H1 (cell line): ENCODE measurements at regions not wholly inside any gene's neighbourhood (a gene's known extent, or its start where the extent isn't known, plus 50 kb on each side); places are given as distances from the start of the nearest gene placed in this dataset.

Experiments used
- CTCF ChIA-PET: fragments of 300-600 bp; sonication (Branson Sonifier 250); formaldehyde crosslinking; loops from one replicate; lab custom pipeline; 2021; ENCODE audit not compliant: partially characterized antibody; lab: Charles Lee
- POLR2A ChIA-PET: fragments of 300-600 bp; sonication (Branson Sonifier 250); formaldehyde crosslinking; loops from one replicate; lab custom pipeline; 2021; ENCODE audit warnings: inconsistent platforms; ENCODE audit not compliant: partially characterized antibody; lab: Charles Lee
- DNase-seq, 2 experiments: peaks; one replicate each; pipeline versions ENCODE4 v3.0.0 to v3.0.0-alpha.2; 2010 to 2022; ENCODE audit warnings: low spot score in 2 of 2, low read depth in 1 of 2, mixed read lengths in 1 of 2
- FAIRE-seq: peaks from 2 replicates; lab custom pipeline; 2011; peaks lifted over from hg19 to GRCh38; lab: Jason Lieb, UNC
- H2AFZ ChIP-seq: 2 replicates; pipeline ENCODE4 v1.8.1; 2012; ENCODE audit warnings: low read length, inconsistent platforms
- H2AK5ac ChIP-seq: 2 replicates; pipeline ENCODE4 v1.6.1; 2013; ENCODE audit warnings: low read depth, low read length
- H2BK120ac ChIP-seq: replicated peaks from 2 replicates; pipeline ENCODE3; 2013; ENCODE audit warnings: low read depth, low read length, inconsistent platforms
- H2BK12ac ChIP-seq: 2 replicates; pipeline ENCODE4 v1.6.1; 2013; ENCODE audit warnings: low read depth, low read length
- H2BK15ac ChIP-seq: 2 replicates; pipeline ENCODE4 v1.6.1; 2013; ENCODE audit warnings: low read length
- H2BK20ac ChIP-seq: 2 replicates; pipeline ENCODE4 v1.6.1; 2013; ENCODE audit warnings: low read length
- H2BK5ac ChIP-seq: 2 replicates; pipeline ENCODE4 v1.6.1; 2013; ENCODE audit warnings: low read depth, low read length
- H3K14ac ChIP-seq: 2 replicates; pipeline ENCODE4 v1.6.1; 2013; ENCODE audit warnings: inconsistent platforms; ENCODE audit not compliant: insufficient read length
- H3K18ac ChIP-seq: 2 replicates; pipeline ENCODE4 v1.6.1; 2013; ENCODE audit warnings: low read length; ENCODE audit errors: extremely low read depth
- H3K23ac ChIP-seq: 2 replicates; pipeline ENCODE4 v1.6.1; 2013; ENCODE audit warnings: inconsistent platforms; ENCODE audit not compliant: insufficient read length
- H3K23me2 ChIP-seq: 2 replicates; pipeline ENCODE4 v1.6.1; 2013; ENCODE audit warnings: low read depth, low read length
- H3K27ac ChIP-seq: 2 replicates; pipeline ENCODE4 v1.6.1; 2011; ENCODE audit warnings: low read depth, low read length, inconsistent platforms
- H3K27me3 ChIP-seq, 4 experiments: replicated peaks in 1 of 4; 1 replicate in 1 of 4; 2 replicates in 3 of 4; pipeline versions ENCODE4 v1.6.1 to v1.8.1; 2011 to 2013; ENCODE audit warnings: low read length in 3 of 4, mild to moderate bottlenecking in 3 of 4, inconsistent platforms in 2 of 4, mixed read lengths in 2 of 4, moderate library complexity in 1 of 4; ENCODE audit not compliant: control insufficient read depth in 3 of 4, insufficient read depth in 3 of 4; ENCODE audit errors: extremely low read depth in 1 of 4
- H3K36me3 ChIP-seq, 4 experiments: 2 replicates each; pipeline versions ENCODE4 v1.6.1 to v1.8.1; 2011 to 2013; ENCODE audit warnings: mild to moderate bottlenecking in 4 of 4, low read length in 3 of 4, moderate library complexity in 2 of 4, control low read depth in 1 of 4, inconsistent platforms in 1 of 4; ENCODE audit not compliant: insufficient read depth in 4 of 4, control insufficient read depth in 2 of 4
- H3K4ac ChIP-seq: replicated peaks from 2 replicates; pipeline ENCODE3; 2013; ENCODE audit warnings: low read length, low read depth, mixed read lengths, inconsistent platforms; ENCODE audit not compliant: insufficient read length
- H3K4me1 ChIP-seq, 4 experiments: replicated peaks in 1 of 4; 1 replicate in 1 of 4; 2 replicates in 3 of 4; pipeline versions ENCODE4 v1.6.1 to v1.8.1; 2011 to 2013; ENCODE audit warnings: low read length in 3 of 4, inconsistent platforms in 2 of 4, mixed read lengths in 1 of 4; ENCODE audit not compliant: insufficient read depth in 4 of 4, control insufficient read depth in 3 of 4
- H3K4me2 ChIP-seq, 2 experiments: 2 replicates each; pipeline versions ENCODE4 v1.6.1 to v1.8.1; 2011 to 2013; ENCODE audit warnings: low read depth in 2 of 2, low read length in 2 of 2, control low read depth in 1 of 2, inconsistent platforms in 1 of 2, mild to moderate bottlenecking in 1 of 2; ENCODE audit not compliant: insufficient read depth in 1 of 2
- H3K4me3 ChIP-seq, 4 experiments: fragments of 200-600, 300-600 bp in 1 of 4; sonication (generic), shearing (Covaris generic), sonication (Bioruptor Twin) in 1 of 4; 2 replicates each; pipeline versions ENCODE4 v1.5.1 to v1.8.1; 2011 to 2016; ENCODE audit warnings: low read length in 4 of 4, low read depth in 3 of 4, control low read depth in 2 of 4, inconsistent platforms in 2 of 4, mild to moderate bottlenecking in 2 of 4, mixed read lengths in 1 of 4, moderate library complexity in 1 of 4; ENCODE audit not compliant: insufficient read depth in 2 of 4; ENCODE audit errors: extremely low read depth in 1 of 4
- H3K56ac ChIP-seq: replicated peaks from 2 replicates; pipeline ENCODE3; 2013; ENCODE audit warnings: low read depth, mild to moderate bottlenecking, mixed read lengths, low read length, inconsistent platforms; ENCODE audit not compliant: insufficient read length
- H3K79me1 ChIP-seq: 2 replicates; pipeline ENCODE4 v1.6.1; 2013; ENCODE audit warnings: low read depth, low read length, control low read depth
- H3K79me2 ChIP-seq, 2 experiments: 2 replicates each; pipeline versions ENCODE4 v1.6.1 to v1.8.1; 2012 to 2013; ENCODE audit warnings: low read length in 2 of 2, mild to moderate bottlenecking in 2 of 2, inconsistent platforms in 1 of 2; ENCODE audit not compliant: insufficient read depth in 2 of 2, control insufficient read depth in 1 of 2
- H3K9ac ChIP-seq, 4 experiments: replicated peaks in 1 of 4; 1 replicate in 1 of 4; 2 replicates in 3 of 4; pipeline versions ENCODE4 v1.6.1 to v1.8.1; 2011 to 2013; ENCODE audit warnings: low read depth in 3 of 4, low read length in 3 of 4, control low read depth in 2 of 4, mild to moderate bottlenecking in 2 of 4, moderate library complexity in 2 of 4, inconsistent platforms in 1 of 4; ENCODE audit errors: extremely low read depth in 1 of 4
- H3K9me3 ChIP-seq, 2 experiments: 2 replicates each; pipeline versions ENCODE4 v1.6.1 to v1.8.1; 2012 to 2013; ENCODE audit warnings: mild to moderate bottlenecking in 2 of 2, moderate library complexity in 2 of 2, control low read depth in 1 of 2, inconsistent platforms in 1 of 2, low read depth in 1 of 2, low read length in 1 of 2, mixed read lengths in 1 of 2; ENCODE audit not compliant: insufficient read depth in 2 of 2
- H4K20me1 ChIP-seq, 2 experiments: replicated peaks in 1 of 2; 2 replicates each; pipeline versions ENCODE3 to v1.8.1; 2011 to 2013; ENCODE audit warnings: inconsistent platforms in 2 of 2, low read length in 2 of 2, mild to moderate bottlenecking in 1 of 2; ENCODE audit not compliant: insufficient read depth in 2 of 2, control insufficient read depth in 1 of 2
- H4K5ac ChIP-seq: 2 replicates; pipeline ENCODE4 v1.6.1; 2013; ENCODE audit warnings: low read length, low read depth, mixed read lengths, inconsistent platforms; ENCODE audit not compliant: insufficient read length
- H4K8ac ChIP-seq: 2 replicates; pipeline ENCODE4 v1.8.0; 2013; ENCODE audit warnings: mild to moderate bottlenecking, moderate library complexity, low read length, inconsistent platforms; ENCODE audit not compliant: insufficient read depth; ENCODE audit errors: extremely low read depth
- H4K91ac ChIP-seq: replicated peaks from 2 replicates; pipeline ENCODE3; 2013; ENCODE audit warnings: low read length, mixed read lengths, inconsistent platforms; ENCODE audit not compliant: insufficient read length
- SAP30 ChIP-seq: fragments of 300-600 bp; sonication (generic); IDR thresholded peaks from 2 replicates; pipeline ENCODE4 v1.7.1; 2012; ENCODE audit warnings: low read length, moderate library complexity, mild to moderate bottlenecking, inconsistent platforms; ENCODE audit not compliant: insufficient read depth, insufficient replicate concordance
- TEAD4 ChIP-seq: IDR thresholded peaks from 2 replicates; pipeline ENCODE4 v1.6.1; 2012; ENCODE audit warnings: low read depth, low read length, inconsistent platforms, mixed read lengths
- WGBS, 2 experiments: shearing (Covaris generic) in 1 of 2; methylation state at CpG; one replicate each; pipeline versions ENCODE4 v1.1.6 to v1.1.7; 2013 to 2015; ENCODE audit warnings: low lambda C conversion rate in 2 of 2, mixed read lengths in 2 of 2, inconsistent platforms in 1 of 2, low coverage in 1 of 2, missing lambda C conversion rate in 1 of 2; ENCODE audit not compliant: insufficient replicate concordance in 2 of 2, insufficient coverage in 1 of 2, insufficient read length in 1 of 2; ENCODE audit errors: extremely low coverage in 1 of 2, missing lambda C conversion rate in 1 of 2; 5-methylcytosine and 5-hydroxymethylcytosine counted together

DNA sequence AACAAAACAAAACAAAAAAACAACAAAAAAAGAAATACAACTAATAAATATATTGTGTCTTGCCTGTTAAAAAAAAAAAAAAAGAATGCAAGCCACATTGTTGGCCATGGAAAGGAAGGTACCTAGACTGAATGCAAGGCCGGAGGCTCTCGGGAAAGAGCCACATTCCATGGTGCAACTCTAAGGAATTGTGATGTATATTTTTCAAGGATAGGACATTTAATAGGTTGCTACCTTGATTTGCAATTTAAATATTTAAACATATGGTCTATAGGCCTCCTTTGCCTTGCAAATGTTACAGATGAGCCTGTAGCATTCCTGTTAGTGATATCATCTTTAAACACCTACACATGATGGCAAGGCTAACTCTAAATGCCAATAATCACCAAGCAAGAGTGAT, 650.9 kb downstream of the TOX3 start:
- DNase-seq = peak in 1 of 2 experiments; percentile 34
- Histone ChIP-seq H3K18ac (no peak overlapping the region), H3K4me2 (0 out of 4 replicates have a peak overlapping the region, but pooled peaks of 1 of the 2 experiments have one; percentile 8), H3K9me3 (no peaks in the 10 kb centered on the region), H3K14ac (no peak overlapping the region)
- 52% methylated on average over 2 of the region's 2 CpGs; no CpG with 5 or more reads in 1 of the 2 experiments for WGBS, 2 experiments
- TF ChIP-seq SAP30 (no peak), TEAD4 (peak; percentile 61; the same call in 1 of the 2 replicates)
- TF ChIP-seq, all 59 proteins: peak for 1
- Histone ChIP-seq H3K79me2 (no peaks in the 10 kb centered on the region), H3K36me3 (no peaks in the 10 kb centered on the region), H2BK5ac (no peak overlapping the region), H3K23ac (no peak overlapping the region), H2BK15ac (no peak overlapping the region), H2AFZ (no peak overlapping the region), H4K20me1 (no peaks in the 10 kb centered on the region), H3K27me3 (no peaks in the 10 kb centered on the region), H3K4ac (no peak overlapping the region), H4K8ac (no peak overlapping the region), H4K91ac (no peak overlapping the region), H3K4me1 (peaks cover 0 to 4% (median under 1%) of the 10 kb centered on the region in 4 experiments; a peak in 2 of 7 replicates), H3K23me2 (no peaks in the 10 kb centered on the region), H3K4me3 (peak overlapping the region in 1 of 4 experiments; percentile 18; a peak in 1 of 8 replicates), H4K5ac (no peak overlapping the region), H2BK12ac (no peak overlapping the region), H3K79me1 (no peaks in the 10 kb centered on the region), H2BK20ac (no peak overlapping the region), H3K56ac (no peak overlapping the region), H2BK120ac (no peak overlapping the region), H2AK5ac (no peak overlapping the region), H3K9ac (no peak overlapping the region), H3K27ac (no peak overlapping the region)
- POLR2A ChIA-PET = no interaction called here
- CTCF ChIA-PET = interaction anchor here (0.8 kb wide), 1 partner anchor 324 kb away, joined by 3 read pairs; no protein-coding TSS in a partner anchor
- FAIRE-seq = peak; percentile 45
